HuH-7.5 (cell line): ENCODE measurements at regions not wholly inside any gene's neighbourhood (a gene's known extent, or its start where the extent isn't known, plus 50 kb on each side); places are given as distances from the start of the nearest gene placed in this dataset.
"Not testable (repeated sequence)": the region's sequence is repeated elsewhere in the genome, so short reads cannot be mapped to it uniquely, and the experiment has no call there.

Experiments
- DNase-seq: peaks from one replicate; pipeline ENCODE4 v3.0.0; 2011; ENCODE audit warnings: low spot score

GRCh38 chr3:191869738-191870415, 408.9 kb downstream of the PYDC2 start:
- DNase-seq, result no peak

DNA sequence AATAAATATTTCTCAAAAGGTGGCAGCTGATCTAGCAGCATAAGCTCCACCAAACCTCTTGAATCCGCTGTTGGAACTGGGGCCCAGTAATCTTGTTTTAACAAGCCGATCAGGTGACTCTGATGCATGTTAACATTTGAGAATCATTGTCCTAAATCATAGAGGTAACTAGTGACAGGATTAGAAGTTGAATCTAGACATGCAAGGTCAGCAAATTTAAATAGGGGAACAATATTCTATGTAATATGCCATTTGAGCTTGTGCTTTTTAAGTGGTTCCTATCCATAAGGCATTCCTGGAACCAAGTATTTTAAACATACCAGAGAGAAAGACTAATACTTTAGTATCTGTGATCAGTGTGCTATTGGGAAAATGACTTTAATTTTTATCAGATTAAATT, 412.8 kb downstream of the PYDC2 start:
- no peak for DNase-seq

DNA sequence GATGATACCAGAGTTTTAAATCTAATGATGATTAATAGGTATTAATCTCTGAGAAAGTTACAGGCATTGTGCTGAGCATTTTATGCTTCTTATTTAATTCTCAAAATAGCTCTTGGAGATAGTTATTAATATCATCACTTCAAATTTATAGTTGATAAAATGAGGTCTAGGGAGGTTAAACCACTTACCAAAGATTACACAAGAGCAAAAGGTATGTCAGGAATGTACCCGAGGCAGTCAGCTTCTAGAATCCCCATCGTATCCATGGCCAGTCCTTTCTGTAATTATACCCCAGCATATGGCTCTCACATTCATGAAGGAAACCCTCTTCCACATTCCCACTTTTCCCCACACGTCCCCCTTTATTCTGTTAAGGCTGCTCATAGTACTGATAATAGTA, 421.3 kb downstream of the PYDC2 start:
- peak; percentile 6 for DNase-seq

DNA sequence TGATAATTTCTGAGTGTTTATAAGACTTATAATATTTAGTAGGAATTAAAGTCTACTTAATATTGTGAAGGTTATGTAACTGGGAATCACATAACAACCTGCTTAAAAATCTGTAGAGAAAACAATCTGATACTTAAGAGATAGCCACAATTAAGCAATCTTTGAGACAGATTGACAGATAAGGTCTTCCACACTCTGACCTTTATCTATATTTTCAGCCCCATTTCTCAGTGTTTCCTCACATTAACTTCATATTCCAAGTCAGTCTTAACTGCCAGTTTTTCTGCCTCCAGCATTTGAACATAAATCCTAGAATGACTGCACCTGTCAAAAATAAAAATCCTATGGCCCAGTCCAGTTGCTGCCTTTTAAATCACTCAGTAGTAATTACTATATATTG, 423.2 kb downstream of the PYDC2 start:
- DNase-seq, result no peak

- DNase-seq, result no peak
Measured at GRCh38 chr3:191889106-191889505, 428.1 kb downstream of the PYDC2 start.

GRCh38 chr3:191889756-191890155, 428.8 kb downstream of the PYDC2 start:
- no peak for DNase-seq

DNA sequence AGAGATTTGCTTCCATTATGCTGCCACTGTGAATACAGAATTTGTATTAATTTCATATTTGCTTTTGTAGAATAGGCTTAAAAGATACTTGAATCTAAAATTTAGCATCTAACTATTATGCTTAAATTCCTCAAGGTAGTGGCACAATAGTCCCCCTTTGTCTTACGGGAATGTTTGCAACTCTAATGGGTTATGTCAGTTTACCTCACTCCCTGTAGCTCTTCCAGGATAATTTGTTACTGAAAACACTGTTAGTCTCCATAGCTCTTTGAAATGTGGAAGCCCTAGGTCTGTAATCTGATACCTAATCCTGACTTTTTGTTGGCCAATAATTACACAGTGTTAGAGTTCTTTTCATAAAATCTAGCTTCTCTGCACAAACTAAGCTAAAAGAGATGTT, 433.4 kb downstream of the PYDC2 start:
- no peak for DNase-seq

- DNase-seq, result no peak
Measured at GRCh38 chr3:191901741-191902140, 440.8 kb downstream of the PYDC2 start.

DNA sequence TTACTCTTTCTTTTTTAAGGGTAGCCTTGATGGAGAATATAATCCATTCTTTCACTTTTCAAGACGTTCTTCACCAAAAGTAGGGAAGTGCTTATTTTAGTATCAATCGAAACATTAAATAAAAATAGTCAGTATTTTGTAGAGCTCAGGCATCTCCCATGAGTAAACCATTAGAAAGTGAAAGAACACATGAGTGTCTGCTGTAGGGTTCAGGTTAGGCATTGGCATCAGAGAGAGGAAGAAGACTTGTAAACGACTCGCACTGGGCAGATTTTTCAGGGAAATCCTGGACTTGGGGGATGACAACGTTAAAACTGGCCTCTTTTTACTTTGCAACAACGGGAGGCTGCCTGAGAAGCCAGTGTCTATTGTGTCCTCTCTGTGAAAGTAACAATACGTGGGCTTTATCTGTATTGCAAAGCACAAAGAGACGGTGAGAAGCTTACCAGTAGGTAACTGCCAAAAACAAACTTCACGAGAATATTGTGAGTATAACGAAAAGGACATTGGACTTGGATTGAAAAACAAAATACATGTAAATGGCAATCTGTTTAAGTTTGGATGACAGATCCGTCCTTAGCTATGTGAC, 451.7 kb downstream of the PYDC2 start:
- no peak for DNase-seq

DNA sequence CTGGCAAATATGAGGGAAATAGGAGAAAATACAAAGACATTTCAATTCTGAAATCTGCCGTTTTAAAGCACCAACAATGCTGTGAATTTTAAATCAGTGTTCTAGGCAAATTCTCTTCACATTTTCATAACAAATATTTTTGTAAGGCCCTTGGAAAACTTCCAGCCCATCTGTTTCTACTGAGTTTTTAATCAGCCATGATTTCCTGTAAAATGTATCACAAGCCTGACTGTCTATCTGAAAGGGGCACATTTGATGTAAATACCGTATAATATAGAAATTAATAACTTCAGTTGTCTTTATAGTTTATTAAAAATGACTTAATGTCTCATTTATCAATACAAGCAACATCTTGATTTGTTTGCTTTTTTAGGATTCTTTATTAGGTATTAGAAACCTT, 454.7 kb downstream of the PYDC2 start:
- no peak for DNase-seq

DNA sequence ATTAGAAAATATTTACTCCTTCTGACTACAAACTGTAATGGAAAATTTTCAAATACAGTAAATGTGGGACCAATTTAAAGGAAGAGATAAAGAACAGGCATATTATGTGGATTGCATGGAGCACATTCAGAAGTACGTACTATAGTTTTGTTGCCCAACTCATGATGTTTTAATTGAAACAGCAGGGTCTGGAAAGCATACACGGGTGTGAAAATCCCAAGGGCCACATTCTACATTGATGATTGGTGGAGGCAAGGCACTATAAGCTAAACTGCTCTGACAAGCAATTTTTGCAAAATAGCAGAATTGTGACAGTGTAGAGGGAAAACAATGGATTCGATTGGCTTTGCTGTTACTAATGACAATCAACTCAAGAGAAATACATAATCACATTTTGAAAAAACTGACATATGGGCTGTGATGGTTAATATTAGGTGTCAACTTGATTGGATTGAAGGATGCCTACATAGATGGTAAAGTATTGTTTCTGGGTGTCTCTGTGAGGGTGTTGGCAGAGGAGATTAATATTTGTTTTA, 458.6 kb downstream of the PYDC2 start:
- no peak for DNase-seq

DNA sequence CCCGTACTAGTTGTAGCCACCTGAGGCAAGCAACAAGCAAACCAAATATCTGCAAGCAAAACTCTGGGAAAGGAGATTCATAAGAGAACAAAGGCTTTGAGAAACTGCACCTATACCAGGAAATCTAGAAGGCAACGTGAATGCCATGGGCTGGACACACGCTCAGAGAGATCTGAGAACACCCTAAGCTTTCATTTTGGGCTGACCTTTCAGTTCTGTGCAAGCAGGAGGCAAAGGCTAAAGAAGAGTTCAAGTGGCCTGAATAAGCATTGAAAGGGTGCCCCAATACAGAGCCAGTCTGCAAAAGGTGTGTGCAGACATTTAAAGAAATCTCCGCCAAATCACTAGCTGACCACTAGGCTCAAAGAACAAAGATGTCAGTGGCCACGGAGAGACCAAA, 461.6 kb downstream of the PYDC2 start:
- DNase-seq, result no peak

DNA sequence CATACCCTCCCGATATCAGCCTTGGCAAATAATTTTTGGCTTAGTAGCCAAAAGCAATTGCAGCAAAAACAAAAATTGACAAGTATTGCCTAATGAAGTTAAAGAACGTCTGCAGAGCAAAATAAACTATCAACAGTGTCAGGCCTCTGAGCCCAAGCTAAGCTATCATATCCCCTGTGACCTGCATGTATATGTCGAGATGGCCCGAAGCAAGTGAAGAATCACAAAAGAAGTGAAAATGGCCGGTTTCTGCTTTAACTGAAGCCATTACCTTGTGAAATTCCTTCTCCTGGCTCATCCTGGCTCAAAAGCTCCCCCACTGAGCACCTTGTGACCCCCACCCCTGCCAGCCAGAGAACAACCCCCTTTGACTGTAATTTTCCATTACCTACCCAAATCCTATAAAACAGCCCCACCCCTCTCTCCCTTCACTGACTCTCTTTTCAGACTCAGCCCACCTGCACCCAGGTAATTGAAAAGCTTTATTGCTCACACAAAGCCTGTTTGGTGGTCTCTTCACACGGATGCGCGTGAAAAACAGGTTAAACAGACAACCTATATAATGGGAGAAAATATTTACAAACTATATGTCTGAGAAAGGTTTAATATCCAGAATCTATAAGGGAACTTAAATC, 466.3 kb downstream of the PYDC2 start:
- not testable (repeated sequence) for DNase-seq

DNA sequence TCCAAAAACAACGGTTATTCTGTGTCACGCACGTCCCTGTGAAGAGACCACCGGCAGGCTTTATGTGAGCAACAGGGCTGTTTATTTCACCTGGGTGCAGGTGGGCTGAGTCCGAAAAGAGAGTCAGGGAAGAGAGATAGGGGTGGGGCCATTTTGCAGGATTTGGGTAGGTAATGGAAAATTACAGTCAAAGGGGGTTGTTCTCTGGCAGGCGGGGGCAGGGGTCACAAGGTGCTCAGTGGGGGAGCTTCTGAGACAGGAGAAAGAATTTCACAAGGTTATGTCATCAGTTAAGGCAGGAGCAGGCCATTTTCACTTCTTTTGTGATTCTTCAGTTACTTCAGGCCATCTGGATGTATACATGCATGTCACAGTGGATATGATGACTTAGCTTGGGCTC, 467.0 kb downstream of the PYDC2 start:
- not testable (repeated sequence) for DNase-seq

DNA sequence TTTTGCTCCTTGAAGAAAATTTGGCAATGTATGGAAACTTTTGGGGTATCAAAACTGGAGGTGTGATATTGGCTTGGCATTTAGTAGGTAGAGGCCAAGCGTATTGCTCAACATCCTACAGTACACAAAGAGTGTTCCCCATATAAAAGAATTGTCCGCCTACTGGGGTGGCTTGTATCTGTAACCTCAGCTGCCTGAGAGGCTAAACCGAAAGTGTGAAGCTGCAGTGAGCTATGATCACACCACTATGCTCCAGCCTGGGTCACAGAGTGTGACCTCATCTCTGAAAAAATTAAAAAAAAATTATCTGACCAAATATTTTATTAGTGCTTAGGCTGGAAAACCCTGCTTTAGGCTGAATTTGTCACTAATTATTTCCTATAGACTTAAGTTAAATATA, 483.9 kb downstream of the PYDC2 start:
- no peak for DNase-seq

GRCh38 chr3:191952186-191952585, 491.2 kb downstream of the PYDC2 start:
- DNase-seq, result no peak

DNA sequence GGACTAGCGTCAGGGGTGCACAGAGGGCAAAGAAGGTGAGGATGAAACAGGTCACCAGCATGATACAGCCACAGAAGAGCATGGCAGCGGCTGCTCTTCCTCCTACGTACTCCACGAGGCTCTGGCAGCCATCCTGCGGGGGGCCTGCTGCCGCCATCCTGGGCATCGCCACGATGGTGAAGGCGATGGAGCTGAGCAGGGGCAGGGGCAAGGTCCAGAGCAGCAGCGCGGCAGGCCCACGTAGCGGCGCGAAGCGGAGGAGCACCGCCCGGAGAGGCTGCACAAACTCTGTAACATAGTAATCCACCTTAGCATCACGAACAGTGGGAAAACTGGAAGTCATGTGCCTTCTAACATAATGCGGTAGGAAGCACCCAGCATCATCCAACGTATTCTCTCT, 491.6 kb downstream of the PYDC2 start:
- DNase-seq, result no peak

DNA sequence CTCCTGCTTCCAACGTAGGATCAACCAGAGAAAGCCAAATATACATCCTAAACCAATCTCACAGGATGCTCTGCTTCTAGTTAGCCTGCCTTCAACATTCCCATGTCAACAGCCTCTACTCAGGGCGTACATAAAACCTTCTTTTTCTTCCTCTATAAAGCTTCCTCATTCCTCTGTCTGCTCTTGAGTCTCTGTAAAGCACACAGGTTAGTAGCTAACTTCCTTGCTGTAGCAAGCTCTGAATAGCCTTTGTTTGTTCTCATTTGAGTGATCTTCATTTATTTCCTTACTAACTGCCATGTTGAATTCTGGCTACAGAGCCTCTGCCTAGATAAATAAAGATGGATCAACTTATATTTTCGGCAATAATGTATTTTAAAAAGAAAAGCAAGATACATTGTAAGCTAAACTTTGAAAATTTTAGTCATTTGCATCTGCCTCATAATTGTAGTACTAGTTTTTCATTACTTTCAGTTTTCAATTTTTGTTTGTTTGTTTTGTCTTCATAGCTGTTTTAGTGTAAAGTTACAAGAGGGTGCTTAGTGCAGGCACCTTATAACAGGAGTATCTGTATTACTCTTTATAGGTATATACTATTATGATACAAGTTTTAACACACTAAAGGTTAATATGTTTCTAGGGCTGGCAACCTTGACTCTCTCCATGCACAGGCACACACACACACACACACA, 498.2 kb downstream of the PYDC2 start:
- no peak for DNase-seq

GRCh38 chr3:191959876-191960413, 499.0 kb downstream of the PYDC2 start:
- no peak for DNase-seq

GRCh38 chr3:191961022-191961421, 500.1 kb downstream of the PYDC2 start:
- DNase-seq, result no peak

GRCh38 chr3:191961529-191961928, 500.6 kb downstream of the PYDC2 start:
- no peak for DNase-seq

GRCh38 chr3:191962324-191962723, 501.4 kb downstream of the PYDC2 start:
- no peak for DNase-seq

GRCh38 chr3:191963182-191963581, 502.2 kb downstream of the PYDC2 start:
- no peak for DNase-seq
